Activated CD4-positive, alpha-beta T cell treated with anti-CD3 and anti-CD28 coated beads for 36 hours (primary cell): ENCODE measurements at regions not wholly inside any gene's neighbourhood (a gene's known extent, or its start where the extent isn't known, plus 50 kb on each side); places are given as distances from the start of the nearest gene placed in this dataset.

Experiments
- ATAC-seq: fragments of 200-7000 bp; cut with Tn5 transposase; one replicate; pipeline ENCODE4 v1.10.0; 2021; ENCODE audit warnings: mild to moderate bottlenecking, moderate library complexity
- CTCF ChIA-PET: fragments of 350-600 bp; sonication (Branson Sonifier 250); formaldehyde crosslinking; loops from one replicate; lab custom pipeline; 2021; ENCODE audit warnings: antibody characterized with exemption; lab: Charles Lee
- POLR2A ChIA-PET: fragments of 350-600 bp; sonication (Branson Sonifier 250); formaldehyde crosslinking; loops from one replicate; lab custom pipeline; 2021; ENCODE audit warnings: antibody characterized with exemption, inconsistent platforms; lab: Charles Lee
- DNase-seq: peaks from one replicate; pipeline ENCODE4 v3.0.0-alpha.2; 2020
- H3K27ac Mint-ChIP-seq: one replicate; pipeline ENCODE4 v1.8.0; 2021; ENCODE audit warnings: mixed read lengths
- H3K27me3 Mint-ChIP-seq: one replicate; pipeline ENCODE4 v1.8.0; 2021; ENCODE audit warnings: mixed read lengths
- H3K36me3 Mint-ChIP-seq: one replicate; pipeline ENCODE4 v1.8.0; 2021; ENCODE audit warnings: low read depth, mixed read lengths
- H3K4me1 Mint-ChIP-seq: one replicate; pipeline ENCODE4 v1.8.0; 2021; ENCODE audit warnings: mixed read lengths
- H3K4me3 Mint-ChIP-seq: one replicate; pipeline ENCODE4 v1.8.0; 2021; ENCODE audit warnings: mild to moderate bottlenecking, moderate library complexity, mixed read lengths
- H3K9me3 Mint-ChIP-seq: one replicate; pipeline ENCODE4 v1.8.0; 2021; ENCODE audit warnings: low read depth, mixed read lengths
- intact Hi-C, 2 experiments: fragments of 100-400 bp; cut with DNase I in 1 of 2; cut with micrococcal nuclease in 1 of 2; formaldehyde crosslinking; loops; one replicate each; pipeline versions ENCODE4 v1.14.2 to v1.15.1; 2022 to 2024; cut with DNase I, micrococcal nuclease

DNA sequence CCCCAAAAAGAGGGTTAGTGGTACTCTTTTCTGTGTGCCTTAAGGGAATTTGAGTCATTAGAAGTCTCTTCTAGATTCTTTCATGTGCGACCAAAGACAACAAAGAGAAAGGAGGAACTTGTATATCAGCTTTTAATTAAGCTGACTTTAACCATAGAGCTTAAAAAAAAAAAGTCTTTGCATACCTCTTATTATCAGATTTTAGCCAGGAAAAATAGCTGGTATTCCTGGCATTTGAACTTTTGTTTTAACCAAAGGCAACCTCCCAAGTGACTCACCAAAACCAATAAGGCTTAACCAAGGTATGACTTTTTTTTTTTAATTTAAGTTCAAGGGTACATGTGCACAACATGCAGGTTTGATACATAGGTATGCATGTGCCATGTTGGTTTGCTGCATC lies 375.0 kb downstream of the CDC5L start:
- CTCF ChIA-PET: interaction anchor here (0.6 to 0.8 kb wide), 3 partner anchors 20 to 769 kb away, joined by 3 to 4 read pairs (median 3); no protein-coding TSS in a partner anchor

DNA sequence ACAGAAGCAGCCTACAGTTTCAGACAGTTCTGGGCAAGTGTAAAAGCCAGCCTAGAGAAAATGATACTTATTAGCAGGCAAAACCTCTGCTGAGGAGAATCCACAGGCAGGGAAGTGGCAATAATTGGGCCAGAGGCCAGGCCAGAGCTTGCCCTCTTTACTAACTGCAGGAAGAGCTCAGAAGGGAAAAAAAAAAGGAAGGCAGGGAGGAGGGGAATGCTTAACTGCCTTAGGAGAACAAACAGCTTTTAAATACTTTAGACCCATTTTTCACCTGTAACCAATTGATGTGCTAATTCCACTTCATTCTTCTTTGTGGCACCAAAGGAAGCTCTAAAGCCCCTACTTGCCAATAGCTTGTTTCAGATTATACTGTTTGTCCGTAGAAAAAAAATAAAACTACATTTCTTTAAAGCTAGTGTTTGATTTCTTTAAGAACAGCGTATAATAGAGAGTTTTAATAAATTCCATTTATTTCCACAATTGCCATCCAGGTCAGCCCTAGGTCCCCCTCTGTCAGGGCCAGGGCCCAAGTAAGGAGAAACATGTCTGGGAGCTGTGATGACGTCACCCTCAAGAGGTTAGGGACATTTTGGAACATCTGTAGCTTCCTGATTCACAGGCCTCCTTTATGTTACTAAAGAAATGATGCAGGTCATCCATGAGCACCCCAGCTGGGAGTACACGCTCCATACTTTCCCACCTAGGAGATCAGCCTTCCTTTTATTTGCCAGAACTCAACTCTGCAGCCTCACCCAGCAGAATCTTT lies 384.3 kb downstream of the CDC5L start:
- no peak for DNase-seq
- intact Hi-C loops: no loop called here
- Mint-ChIP-seq H3K4me1 (peaks cover 2% of the 10 kb centered on the region), H3K4me3 (no peak overlapping the region), H3K27me3 (no peaks in the 10 kb centered on the region), H3K36me3 (no peaks in the 10 kb centered on the region), H3K9me3 (no peaks in the 10 kb centered on the region), H3K27ac (no peak overlapping the region)
- no peak for ATAC-seq
- CTCF ChIA-PET: interaction anchor here (1.1 kb wide), 1 partner anchor 296 kb away, joined by 3 read pairs; no protein-coding TSS in a partner anchor
- POLR2A ChIA-PET: no interaction called here

More for the DNA sequence above, 375.0 kb downstream of the CDC5L start:
- Mint-ChIP-seq H3K9me3 (peaks cover 23% of the 10 kb centered on the region), H3K36me3 (peaks cover 6% of the 10 kb centered on the region), H3K4me3 (no peak overlapping the region), H3K27me3 (no peaks in the 10 kb centered on the region), H3K27ac (no peak overlapping the region), H3K4me1 (no peaks in the 10 kb centered on the region)
- DNase-seq (no peak), ATAC-seq (no peak)
- POLR2A ChIA-PET: no interaction called here
- intact Hi-C loops: no loop called here

DNA sequence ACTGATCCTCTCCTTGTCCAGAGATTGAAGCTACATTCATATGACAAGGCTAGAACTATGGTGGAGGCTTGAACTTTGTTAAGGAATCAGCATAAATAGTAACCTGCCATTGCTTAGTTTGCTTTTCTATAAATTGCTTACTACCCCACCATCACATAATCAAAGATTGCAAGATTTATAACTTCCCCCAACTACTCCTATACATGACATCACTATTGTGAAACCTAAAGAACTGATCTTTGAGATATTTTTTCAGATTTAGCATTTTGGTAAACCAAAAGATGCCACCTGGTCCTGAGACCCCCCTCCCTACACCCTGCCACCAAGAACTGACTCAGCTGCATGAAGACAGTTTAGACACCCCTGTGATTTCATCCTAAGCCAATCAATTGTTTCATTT lies 385.3 kb downstream of the CDC5L start:
- intact Hi-C loops: no loop called here
- POLR2A ChIA-PET: no interaction called here
- no peak overlapping the region for H3K4me3 Mint-ChIP-seq
- H3K4me1 Mint-ChIP-seq: peaks cover 2% of the 10 kb centered on the region
- no peaks in the 10 kb centered on the region for H3K36me3 Mint-ChIP-seq
- DNase-seq (no peak), ATAC-seq (no peak)
- no peak overlapping the region for H3K27ac Mint-ChIP-seq
- CTCF ChIA-PET: interaction anchor here (0.6 kb wide), 1 partner anchor 1393 kb away, joined by 3 read pairs; no protein-coding TSS in a partner anchor
- no peaks in the 10 kb centered on the region for H3K9me3 Mint-ChIP-seq
- no peaks in the 10 kb centered on the region for H3K27me3 Mint-ChIP-seq

DNA sequence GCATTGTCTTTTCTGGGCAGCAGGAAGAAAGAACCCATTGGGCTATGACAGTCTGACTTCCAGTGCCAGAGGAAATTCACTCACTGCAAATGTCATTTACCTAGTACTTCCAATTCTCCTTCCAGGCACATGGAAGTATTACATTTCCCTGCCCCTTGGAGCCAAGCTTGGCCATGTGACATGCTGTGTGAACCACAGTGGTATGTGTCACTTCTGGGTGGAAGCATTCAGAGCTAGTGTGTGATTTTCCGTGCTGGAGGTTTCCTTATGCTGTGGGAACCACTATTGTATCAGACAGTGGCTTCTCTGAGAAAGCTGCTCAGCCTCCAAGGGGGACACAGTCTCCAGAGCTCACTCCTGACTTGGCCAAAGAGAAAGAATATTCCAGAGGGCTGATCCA lies 387.6 kb downstream of the CDC5L start:
- Mint-ChIP-seq H3K36me3 (no peaks in the 10 kb centered on the region), H3K4me3 (no peak overlapping the region), H3K4me1 (peaks cover 2% of the 10 kb centered on the region), H3K27ac (no peak overlapping the region), H3K27me3 (no peaks in the 10 kb centered on the region), H3K9me3 (no peaks in the 10 kb centered on the region)
- ATAC-seq (no peak), DNase-seq (no peak)
- intact Hi-C loops: no loop called here
- CTCF ChIA-PET: no interaction called here
- POLR2A ChIA-PET: no interaction called here

DNA sequence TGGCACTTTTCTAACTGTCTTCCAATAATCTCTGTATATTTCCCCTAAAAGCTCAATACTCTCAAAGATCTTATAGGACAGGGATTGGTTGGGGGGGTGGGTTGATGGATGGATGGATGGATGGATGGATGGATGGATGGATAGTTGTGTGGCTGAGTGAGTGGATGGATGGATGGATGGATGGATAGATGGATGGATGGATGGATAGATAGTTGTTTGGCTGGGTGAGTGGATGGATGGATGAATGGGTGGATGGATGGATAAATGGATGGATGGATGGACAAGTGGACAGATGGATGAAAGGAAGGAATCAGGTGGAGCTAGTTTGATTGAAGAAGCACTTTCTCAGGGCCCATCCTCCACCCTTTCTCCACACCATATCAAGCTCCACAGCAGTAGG lies 388.8 kb downstream of the CDC5L start:
- no peak for ATAC-seq

DNA sequence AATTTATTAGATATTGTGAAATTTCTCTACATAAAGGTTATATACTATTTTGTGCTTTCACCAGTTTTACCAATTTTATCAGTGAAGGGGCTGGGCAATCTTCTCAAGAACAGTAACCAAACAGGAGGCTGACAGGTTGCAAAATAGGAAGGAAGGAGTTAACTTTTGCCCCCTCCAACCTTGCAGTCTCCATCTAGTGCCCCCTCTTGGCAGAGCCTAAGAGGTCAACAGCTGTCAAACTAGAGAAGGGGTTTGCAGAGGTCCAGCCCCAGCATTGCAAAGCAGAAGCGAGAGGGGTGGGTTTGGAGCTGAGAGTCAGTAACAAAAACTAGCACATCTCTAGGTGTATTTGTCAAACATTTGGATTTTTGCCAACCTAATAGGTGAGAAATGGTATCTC lies 391.0 kb downstream of the CDC5L start:
- Mint-ChIP-seq H3K4me3 (no peak overlapping the region), H3K4me1 (no peaks in the 10 kb centered on the region), H3K9me3 (peaks cover 3% of the 10 kb centered on the region), H3K27me3 (no peaks in the 10 kb centered on the region), H3K27ac (no peak overlapping the region), H3K36me3 (no peaks in the 10 kb centered on the region)
- DNase-seq: no peak
- ChIA-PET CTCF (interaction anchor here (0.8 kb wide), 1 partner anchor 61 kb away, joined by 3 read pairs; no protein-coding TSS in a partner anchor), POLR2A (no interaction called here)
- intact Hi-C loops: no loop called here
- ATAC-seq: no peak

More for the DNA sequence above, 388.8 kb downstream of the CDC5L start:
- Mint-ChIP-seq H3K9me3 (no peaks in the 10 kb centered on the region), H3K36me3 (no peaks in the 10 kb centered on the region), H3K27me3 (no peaks in the 10 kb centered on the region), H3K27ac (no peak overlapping the region), H3K4me3 (no peak overlapping the region), H3K4me1 (no peaks in the 10 kb centered on the region)
- ChIA-PET POLR2A (no interaction called here), CTCF (no interaction called here)
- intact Hi-C loops: no loop called here
- no peak for DNase-seq
